Thymus (tissue), 11 donors: ENCODE measurements at regions not wholly inside any gene's neighbourhood (a gene's known extent, or its start where the extent isn't known, plus 50 kb on each side); places are given as distances from the start of the nearest gene placed in this dataset.
A peak's percentile ranks its signal among the peaks of the same experiment; 100 is the strongest.
"Not testable (repeated sequence)": the region's sequence is repeated elsewhere in the genome, so short reads cannot be mapped to it uniquely, and the experiment has no call there.

Source experiments
- DNase-seq, 9 donors: peaks; one replicate each; pipeline ENCODE4 v3.0.0-alpha.2; 2013; ENCODE audit warnings: low spot score in 9 of 9, low read depth in 6 of 9, missing footprints in 1 of 9
- H3K27ac ChIP-seq, 2 donors: one replicate each; pipeline ENCODE4 v1.5.1; 2013; ENCODE audit warnings: control low read depth in 1 of 2, low read depth in 1 of 2, low read length in 1 of 2, mild to moderate bottlenecking in 1 of 2, moderate library complexity in 1 of 2
- H3K27me3 ChIP-seq, 2 donors: one replicate each; pipeline ENCODE4 v1.5.1; 2013; ENCODE audit warnings: low read length in 1 of 2; ENCODE audit not compliant: control insufficient read depth in 2 of 2, insufficient read depth in 1 of 2
- H3K36me3 ChIP-seq, 2 donors: one replicate each; pipeline ENCODE4 v1.5.1; 2013; ENCODE audit warnings: low read length in 1 of 2, mild to moderate bottlenecking in 1 of 2, moderate library complexity in 1 of 2; ENCODE audit not compliant: control insufficient read depth in 2 of 2, insufficient read depth in 2 of 2
- H3K4me1 ChIP-seq, 2 donors: one replicate each; pipeline ENCODE4 v1.5.1; 2013; ENCODE audit warnings: low read length in 2 of 2; ENCODE audit not compliant: control insufficient read depth in 2 of 2, insufficient read depth in 2 of 2
- H3K4me3 ChIP-seq, 2 donors: one replicate each; pipeline ENCODE4 v1.5.1; 2013; ENCODE audit warnings: low read length in 2 of 2, control low read depth in 1 of 2, mild to moderate bottlenecking in 1 of 2
- H3K9me3 ChIP-seq, 2 donors: one replicate each; pipeline ENCODE4 v1.5.1; 2013; ENCODE audit warnings: low read length in 1 of 2, mild to moderate bottlenecking in 1 of 2; ENCODE audit not compliant: control insufficient read depth in 2 of 2, insufficient read depth in 1 of 2
- WGBS: extraction: QIAGEN DNeasy Blood & Tissue Kit; methylation state at CpG from one replicate; pipeline ENCODE4 v1.1.7; 2013; 5-methylcytosine and 5-hydroxymethylcytosine counted together
- donor health status: healthy.

DNA sequence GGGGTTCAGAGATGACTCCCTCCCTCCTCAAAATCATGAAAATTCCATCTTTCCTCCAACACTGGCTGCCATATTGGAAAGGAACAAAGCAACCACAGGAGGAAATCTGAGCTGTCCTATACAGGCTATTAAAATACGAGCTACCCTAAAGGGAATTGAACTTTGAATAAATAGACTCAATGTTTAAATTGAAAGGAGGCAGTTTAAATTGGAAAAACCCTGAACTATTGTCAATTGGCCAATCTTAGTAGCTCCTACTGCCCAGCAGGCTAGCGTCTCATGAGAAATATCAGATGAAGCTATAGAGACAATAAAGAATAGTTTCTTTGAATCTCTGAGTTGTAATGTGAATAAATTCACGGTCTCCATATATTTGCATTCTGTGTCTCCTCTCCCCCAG is 85.4 kb upstream of the KCNE2 start:
- Histone ChIP-seq H3K4me1 (no peaks in the 10 kb centered on the region), H3K9me3 (no peaks in the 10 kb centered on the region), H3K4me3 (no peak overlapping the region), H3K27me3 (peaks cover 0 to 4% of the 10 kb centered on the region in 2 donors), H3K36me3 (no peaks in the 10 kb centered on the region), H3K27ac (no peak overlapping the region)
- no peak for DNase-seq
- WGBS = 96% methylated on average over 3 of the region's 3 CpGs

DNA sequence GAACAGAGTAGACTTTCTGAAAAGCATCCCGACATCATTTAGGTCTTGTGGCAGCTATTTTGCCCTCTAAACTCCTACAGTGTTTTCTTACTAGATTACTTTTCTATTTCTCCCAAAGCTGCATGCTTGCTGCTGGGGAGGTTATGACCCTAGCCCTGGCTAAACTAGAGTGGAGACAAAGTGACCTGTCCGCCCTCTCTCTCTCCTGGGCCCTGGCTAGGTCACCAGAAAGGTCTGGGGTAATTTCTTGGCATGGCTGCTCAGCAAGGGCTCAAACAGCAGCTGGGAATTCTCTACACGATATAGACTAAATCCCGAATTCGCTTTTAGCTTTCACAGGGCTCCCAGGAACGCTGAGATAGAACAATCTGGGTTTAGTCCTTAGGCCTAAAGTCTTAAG is 84.5 kb upstream of the KCNE2 start:
- H3K9me3 ChIP-seq = no peaks in the 10 kb centered on the region
- peaks cover 0 to 4% of the 10 kb centered on the region in 2 donors for H3K27me3 ChIP-seq
- no peak for DNase-seq
- H3K4me3 ChIP-seq = no peak overlapping the region
- WGBS = 95% methylated on average over 6 of the region's 6 CpGs
- H3K27ac ChIP-seq = no peak overlapping the region
- no peaks in the 10 kb centered on the region for H3K4me1 ChIP-seq
- no peaks in the 10 kb centered on the region for H3K36me3 ChIP-seq

DNA sequence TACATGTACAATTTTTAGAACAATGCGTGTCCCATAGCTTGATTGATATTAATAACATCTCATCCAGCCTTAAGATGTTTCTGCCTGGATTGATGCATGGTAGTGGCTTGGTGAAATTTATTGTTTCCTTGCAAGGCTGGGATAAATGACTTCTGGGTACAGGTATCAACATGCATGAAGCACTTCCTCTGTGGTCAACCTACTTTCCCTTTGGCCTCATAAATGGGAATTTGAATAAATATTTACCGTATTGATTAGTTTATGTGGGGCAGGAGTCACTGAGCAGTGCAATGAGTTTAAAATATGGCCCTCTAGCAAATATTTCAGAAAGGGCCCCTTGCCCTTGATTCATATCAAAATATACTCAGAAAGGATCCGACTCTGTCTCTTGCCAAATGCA is 83.9 kb upstream of the KCNE2 start:
- DNase-seq = no peak
- 87% methylated on average over 3 of the region's 3 CpGs for WGBS
- Histone ChIP-seq H3K36me3 (no peaks in the 10 kb centered on the region), H3K27me3 (peaks cover 0 to 4% of the 10 kb centered on the region in 2 donors), H3K4me3 (no peak overlapping the region), H3K4me1 (no peaks in the 10 kb centered on the region), H3K9me3 (no peaks in the 10 kb centered on the region), H3K27ac (no peak overlapping the region)

DNA sequence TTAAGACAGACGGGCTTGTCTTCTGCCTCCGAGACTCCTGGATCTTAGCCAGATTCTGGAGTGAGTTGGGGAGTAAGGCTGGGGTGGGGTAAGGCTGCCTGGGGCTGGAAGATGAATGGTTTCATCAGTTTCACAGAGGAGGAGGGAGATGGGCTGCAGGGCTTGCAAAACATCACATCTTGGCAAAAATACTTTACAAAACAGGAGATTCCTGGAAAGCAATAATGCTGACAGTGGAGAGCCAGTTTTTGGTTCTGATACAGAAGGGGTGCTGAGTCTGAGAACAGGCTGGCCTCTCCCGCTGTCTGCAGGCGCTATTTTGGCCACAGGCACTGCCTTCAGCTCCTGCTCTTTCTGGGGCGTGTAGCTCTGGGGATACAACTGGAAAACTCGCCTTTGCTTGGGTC is 83.4 kb upstream of the KCNE2 start:
- Histone ChIP-seq H3K9me3 (no peaks in the 10 kb centered on the region), H3K4me3 (no peak overlapping the region), H3K27ac (no peak overlapping the region), H3K27me3 (peaks cover 0 to 4% of the 10 kb centered on the region in 2 donors), H3K4me1 (no peaks in the 10 kb centered on the region), H3K36me3 (no peaks in the 10 kb centered on the region)
- no peak for DNase-seq
- WGBS = 89% methylated on average over 6 of the region's 6 CpGs

DNA sequence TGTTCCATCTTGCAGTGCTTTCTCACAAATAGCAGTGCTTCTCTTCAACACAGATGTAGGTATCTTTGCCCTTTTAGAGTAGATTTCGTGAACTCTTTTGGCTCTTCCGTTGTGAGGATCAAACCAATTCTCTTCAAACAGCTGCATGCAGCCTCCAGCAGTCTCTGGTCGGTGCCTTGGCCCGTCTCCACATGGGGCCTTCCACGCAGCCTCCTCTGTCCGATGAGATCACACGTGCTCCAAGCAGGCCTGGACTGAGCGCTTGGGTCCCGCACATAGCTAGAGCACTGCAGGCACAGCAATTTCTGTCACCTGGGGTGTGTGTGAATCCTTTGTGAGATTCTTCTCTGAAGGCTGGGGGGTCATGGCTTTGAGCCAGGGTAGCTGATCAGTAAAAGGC is 82.8 kb upstream of the KCNE2 start:
- Histone ChIP-seq H3K36me3 (no peaks in the 10 kb centered on the region), H3K9me3 (no peaks in the 10 kb centered on the region), H3K27me3 (peaks cover 0 to 4% of the 10 kb centered on the region in 2 donors), H3K27ac (no peak overlapping the region), H3K4me3 (no peak overlapping the region), H3K4me1 (no peaks in the 10 kb centered on the region)
- DNase-seq = no peak
- WGBS = 97% methylated on average over 9 of the region's 9 CpGs

DNA sequence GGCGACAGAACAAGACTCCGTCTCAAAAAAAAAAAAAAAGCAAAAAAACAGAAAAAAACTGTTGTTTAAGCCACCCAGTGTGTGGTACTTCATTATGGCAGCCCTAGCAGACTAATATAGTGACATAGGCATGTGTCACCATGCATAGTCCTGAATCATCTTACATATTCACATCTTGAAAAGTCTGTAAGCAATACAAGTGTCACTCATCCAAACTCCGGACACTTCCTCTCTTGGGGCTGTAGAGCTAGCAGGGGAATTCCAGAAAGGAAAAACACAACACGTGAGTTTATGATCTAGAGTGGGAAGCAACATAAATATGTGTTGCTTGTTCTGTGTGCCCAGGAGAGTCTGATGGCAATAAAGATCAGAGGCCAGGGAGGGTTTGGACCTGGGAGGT is 81.6 kb upstream of the KCNE2 start:
- no peaks in the 10 kb centered on the region for H3K4me1 ChIP-seq

DNA sequence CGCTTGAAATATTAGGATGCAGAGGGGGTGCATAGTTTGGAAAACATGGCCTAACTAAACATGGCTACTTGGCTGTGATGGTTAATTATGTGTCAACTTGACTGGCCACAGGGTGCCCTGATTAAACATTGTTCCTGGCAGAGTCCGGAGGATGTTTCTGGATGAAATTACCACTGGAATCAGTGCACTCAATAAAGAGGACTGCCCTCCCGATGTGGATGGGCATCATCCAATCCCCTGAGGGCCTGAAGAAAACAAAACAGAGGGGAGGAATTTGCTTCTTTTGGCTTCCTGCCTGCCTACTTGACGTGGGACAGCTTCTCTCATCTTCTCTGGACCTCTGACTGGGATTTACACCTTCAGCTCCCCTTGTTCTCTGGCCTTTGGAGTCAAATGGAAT is 79.1 kb upstream of the KCNE2 start:
- Histone ChIP-seq H3K4me3 (no peak overlapping the region), H3K27me3 (peaks cover 0 to 2% of the 10 kb centered on the region in 2 donors), H3K27ac (no peak overlapping the region), H3K4me1 (no peaks in the 10 kb centered on the region), H3K9me3 (peaks cover 0 to 8% of the 10 kb centered on the region in 2 donors), H3K36me3 (no peaks in the 10 kb centered on the region)
- DNase-seq = no peak
- WGBS = 88% methylated on average over 4 of the region's 4 CpGs

More for the DNA sequence above, 81.6 kb upstream of the KCNE2 start:
- H3K9me3 ChIP-seq = no peaks in the 10 kb centered on the region
- peak in 1 of 9 donors; percentile 2 for DNase-seq
- no peak overlapping the region for H3K4me3 ChIP-seq
- H3K27ac ChIP-seq = no peak overlapping the region
- 85% methylated on average over 4 of the region's 4 CpGs for WGBS
- peaks cover 0 to 4% of the 10 kb centered on the region in 2 donors for H3K27me3 ChIP-seq
- H3K36me3 ChIP-seq = no peaks in the 10 kb centered on the region

DNA sequence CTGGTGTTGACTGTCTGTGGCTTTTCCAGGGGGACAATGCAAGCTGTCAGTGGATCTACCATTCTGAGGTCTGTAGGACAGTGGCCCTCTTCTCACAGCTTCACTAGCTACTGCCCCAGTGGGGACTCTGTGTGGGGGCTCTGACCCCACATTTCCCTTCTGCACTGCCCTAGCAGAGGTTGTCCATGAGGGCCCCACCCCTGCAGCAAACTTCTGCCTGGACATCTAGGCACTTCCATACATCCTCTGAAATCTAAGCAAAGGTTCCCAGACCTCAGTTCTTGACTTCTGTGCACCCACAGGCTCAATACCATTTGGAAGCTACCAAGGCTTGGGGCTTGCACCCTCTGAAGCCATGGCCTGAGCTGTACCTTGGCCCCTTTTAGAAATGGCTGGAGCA is 75.8 kb upstream of the KCNE2 start:
- not testable (repeated sequence) for H3K9me3 ChIP-seq, H3K4me1 ChIP-seq, H3K4me3 ChIP-seq, H3K36me3 ChIP-seq, DNase-seq, H3K27ac ChIP-seq, H3K27me3 ChIP-seq

DNA sequence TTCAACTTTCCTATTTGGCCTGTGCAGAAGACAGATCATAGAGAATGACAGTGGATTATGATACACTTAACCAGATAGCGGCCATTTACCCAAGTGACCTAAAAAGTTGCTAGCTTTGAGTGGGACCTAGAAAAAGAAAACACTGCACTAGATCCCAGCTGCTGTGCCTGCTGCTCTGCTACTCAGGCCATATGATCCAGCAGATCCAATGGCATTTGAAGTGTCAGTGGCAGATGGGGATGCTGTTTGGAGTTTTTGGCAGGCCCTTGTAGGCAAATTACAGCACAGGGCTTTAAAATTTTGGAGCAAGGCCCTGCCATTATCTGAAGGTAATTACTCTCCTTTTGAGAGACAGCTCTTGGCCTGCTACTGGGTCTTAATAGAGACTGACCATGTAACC is 74.0 kb upstream of the KCNE2 start:
- Histone ChIP-seq H3K27ac (no peak overlapping the region), H3K4me1 (no peaks in the 10 kb centered on the region), H3K36me3 (no peaks in the 10 kb centered on the region), H3K27me3 (no peaks in the 10 kb centered on the region), H3K9me3 (peaks cover 0 to 8% of the 10 kb centered on the region in 2 donors), H3K4me3 (no peak overlapping the region)
- DNase-seq = no peak
- WGBS = 97% methylated on average over 1 of the region's 1 CpG

DNA sequence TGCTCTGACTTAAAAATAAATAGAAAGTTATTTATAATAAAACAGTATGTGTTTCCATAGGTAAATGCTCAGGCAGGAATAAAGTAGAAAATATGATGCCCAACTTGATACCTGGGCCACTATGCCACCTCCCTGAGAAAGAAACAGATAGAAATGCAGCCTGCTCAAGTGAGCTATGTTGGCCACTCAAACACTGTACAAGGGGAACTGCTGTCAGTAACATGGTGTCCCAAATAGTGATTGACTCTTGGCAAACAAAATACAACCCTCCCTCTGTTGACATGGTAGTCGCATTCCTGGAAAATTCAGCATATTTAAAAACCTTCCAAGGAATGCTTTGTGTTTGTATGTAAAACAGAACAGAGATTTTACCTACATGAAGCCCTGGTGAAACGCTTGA is 66.9 kb upstream of the KCNE2 start:
- Histone ChIP-seq H3K27me3 (no peaks in the 10 kb centered on the region), H3K27ac (no peak overlapping the region), H3K4me3 (no peak overlapping the region), H3K36me3 (no peaks in the 10 kb centered on the region), H3K4me1 (no peaks in the 10 kb centered on the region), H3K9me3 (no peaks in the 10 kb centered on the region)
- 97% methylated on average over 2 of the region's 2 CpGs for WGBS
- DNase-seq = no peak
